GM12892 (cell line): ENCODE measurements at regions not wholly inside any gene's neighbourhood (a gene's known extent, or its start where the extent isn't known, plus 50 kb on each side); places are given as distances from the start of the nearest gene placed in this dataset.

ENCODE experiments used
- POLR2A ChIP-seq: IDR thresholded peaks from 2 replicates; pipeline ENCODE4 v1.6.1; 2011; ENCODE audit warnings: low read depth, low read length, control low read depth
- POLR2AphosphoS5 ChIP-seq: IDR thresholded peaks from 2 replicates; pipeline ENCODE4 v1.6.1; 2011; ENCODE audit warnings: low read depth, low read length, control low read depth
- TAF1 ChIP-seq: IDR thresholded peaks from 2 replicates; pipeline ENCODE4 v1.6.1; 2011; ENCODE audit warnings: low read depth, mild to moderate bottlenecking, control low read depth, low read length, borderline replicate concordance

DNA sequence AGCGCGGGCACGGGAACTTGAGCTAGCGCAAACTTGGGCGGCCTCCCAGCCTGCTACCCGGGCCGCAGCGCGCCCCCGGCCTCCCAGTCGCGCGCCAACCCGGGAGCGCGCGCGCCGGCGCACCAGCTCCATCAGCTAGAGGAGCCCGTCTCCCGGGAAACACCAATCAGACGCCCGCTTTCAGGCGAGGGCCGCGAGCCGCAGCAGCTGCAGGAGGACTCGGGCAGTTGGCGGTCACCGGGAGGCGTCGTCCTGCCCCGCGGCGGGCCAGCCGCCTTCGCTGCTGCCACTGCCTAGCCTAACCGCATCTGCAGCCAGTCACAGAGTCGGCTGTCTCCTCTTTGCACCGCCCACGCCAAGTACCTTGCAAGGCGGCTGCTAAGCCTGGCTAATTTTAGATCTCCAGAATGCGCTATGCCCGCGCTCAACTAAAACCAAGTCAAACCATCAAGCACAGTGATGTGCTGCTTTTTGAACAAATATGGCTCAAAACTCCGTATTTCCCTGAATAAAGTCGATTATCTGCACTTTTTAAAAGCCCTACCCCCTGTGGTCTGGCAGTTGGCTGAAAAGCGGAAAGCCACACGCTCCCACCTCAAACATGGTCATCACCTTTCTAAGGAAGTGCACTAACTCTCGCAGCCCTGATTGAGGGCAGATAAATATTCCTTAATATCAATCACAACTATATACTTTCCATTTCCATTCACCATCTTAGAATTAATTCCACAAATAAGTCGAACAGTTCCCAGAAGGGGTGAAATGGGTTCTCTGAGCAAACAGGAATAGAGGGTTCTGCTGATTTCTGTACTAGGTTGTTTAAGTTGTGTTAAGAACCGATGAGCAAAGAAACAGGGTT is 221.8 kb downstream of the MEF2C start:
- TF ChIP-seq POLR2AphosphoS5: no peak
- no peak for TF ChIP-seq TAF1
- no peak for TF ChIP-seq POLR2A
